Lung (tissue), 11 donors: ENCODE measurements at regions not wholly inside any gene's neighbourhood (a gene's known extent, or its start where the extent isn't known, plus 50 kb on each side); places are given as distances from the start of the nearest gene placed in this dataset.

ENCODE experiments used
- ATAC-seq: fragments of 200-7000 bp; cut with Tn5 transposase; one replicate; pipeline ENCODE4 v1.9.1; 2020; ENCODE audit warnings: moderate number of reproducible peaks; ENCODE audit not compliant: insufficient read depth, low FRiP score
- DNase-seq, 3 donors: peaks; one replicate each; pipeline ENCODE4 v3.0.0-alpha.2; 2013 to 2017
- H3K27ac ChIP-seq, 2 donors: one replicate each; pipeline ENCODE4 v1.5.1; 2013; ENCODE audit warnings: mild to moderate bottlenecking in 2 of 2, moderate library complexity in 2 of 2, control low read depth in 1 of 2, inconsistent platforms in 1 of 2, low read depth in 1 of 2, low read length in 1 of 2
- H3K27me3 ChIP-seq, 3 donors: one replicate each; pipeline ENCODE4 v1.5.1; 2013; ENCODE audit warnings: low read length in 2 of 3; ENCODE audit not compliant: control insufficient read depth in 3 of 3, insufficient read depth in 3 of 3
- H3K36me3 ChIP-seq, 4 donors: one replicate each; pipeline ENCODE4 v1.5.1; 2013; ENCODE audit warnings: low read length in 4 of 4, mild to moderate bottlenecking in 1 of 4, moderate library complexity in 1 of 4; ENCODE audit not compliant: control insufficient read depth in 4 of 4, insufficient read depth in 4 of 4
- H3K4me1 ChIP-seq, 5 donors: one replicate each; pipeline ENCODE4 v1.5.1; 2013; ENCODE audit warnings: low read length in 5 of 5, mild to moderate bottlenecking in 2 of 5, moderate library complexity in 1 of 5; ENCODE audit not compliant: control insufficient read depth in 5 of 5, insufficient read depth in 5 of 5
- H3K4me3 ChIP-seq: one replicate; pipeline ENCODE4 v1.5.1; 2013; ENCODE audit warnings: mild to moderate bottlenecking, control low read depth, moderate library complexity
- H3K9ac ChIP-seq, 2 donors: one replicate each; pipeline ENCODE4 v1.5.1; 2013; ENCODE audit warnings: low read length in 2 of 2, control low read depth in 1 of 2; ENCODE audit not compliant: insufficient read depth in 1 of 2
- H3K9me3 ChIP-seq, 4 donors: one replicate each; pipeline ENCODE4 v1.5.1; 2013; ENCODE audit warnings: low read length in 3 of 4, mild to moderate bottlenecking in 1 of 4, moderate library complexity in 1 of 4; ENCODE audit not compliant: control insufficient read depth in 4 of 4, insufficient read depth in 3 of 4
- WGBS, 2 donors: extraction: QIAGEN DNeasy Blood & Tissue Kit; methylation state at CpG; one replicate each; pipeline ENCODE4 v1.1.7; 2013; 5-methylcytosine and 5-hydroxymethylcytosine counted together
- TF ChIP-seq, protein P1 (sequence below): IDR thresholded peaks from 2 replicates; pipeline ENCODE4 v1.5.1; 2012; ENCODE audit warnings: mild to moderate bottlenecking; ENCODE audit errors: control extremely low read depth, extremely low read depth
- donor health status: control.
- donor health status: control.
- donor health status: Bipolar disorder and iron deficiency.
- donor health status: healthy.
- donor health status: DM: yes; HTN: yes; CAD: no.

DNA sequence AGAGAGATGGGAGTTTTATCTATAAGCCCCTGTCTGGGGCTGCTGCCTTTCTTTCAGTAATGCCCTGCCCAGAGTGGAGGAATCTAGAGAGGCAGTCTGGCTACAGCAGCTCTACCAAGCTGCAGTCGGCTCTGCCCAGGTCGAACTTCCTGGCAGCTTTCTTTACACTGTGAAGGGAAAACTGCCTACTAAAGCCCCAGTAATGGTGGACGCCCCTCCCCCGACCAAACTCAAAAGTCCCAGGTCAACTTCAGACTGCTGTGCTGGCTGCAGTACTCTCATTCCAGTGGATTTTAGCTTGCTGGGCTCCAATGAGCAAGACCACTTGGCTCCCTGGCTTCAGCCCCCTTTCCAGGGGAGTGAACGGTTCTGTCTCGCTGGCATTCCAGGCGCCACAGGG is 65.9 kb upstream of the RARB start:
- WGBS, 2 donors = 84 to 96% methylated on average over 7 of the region's 7 CpGs
- peaks cover 0 to 2% (median 0%) of the 10 kb centered on the region in 5 donors for H3K4me1 ChIP-seq
- no peaks in the 10 kb centered on the region for H3K27me3 ChIP-seq
- TF ChIP-seq, protein P1, sequence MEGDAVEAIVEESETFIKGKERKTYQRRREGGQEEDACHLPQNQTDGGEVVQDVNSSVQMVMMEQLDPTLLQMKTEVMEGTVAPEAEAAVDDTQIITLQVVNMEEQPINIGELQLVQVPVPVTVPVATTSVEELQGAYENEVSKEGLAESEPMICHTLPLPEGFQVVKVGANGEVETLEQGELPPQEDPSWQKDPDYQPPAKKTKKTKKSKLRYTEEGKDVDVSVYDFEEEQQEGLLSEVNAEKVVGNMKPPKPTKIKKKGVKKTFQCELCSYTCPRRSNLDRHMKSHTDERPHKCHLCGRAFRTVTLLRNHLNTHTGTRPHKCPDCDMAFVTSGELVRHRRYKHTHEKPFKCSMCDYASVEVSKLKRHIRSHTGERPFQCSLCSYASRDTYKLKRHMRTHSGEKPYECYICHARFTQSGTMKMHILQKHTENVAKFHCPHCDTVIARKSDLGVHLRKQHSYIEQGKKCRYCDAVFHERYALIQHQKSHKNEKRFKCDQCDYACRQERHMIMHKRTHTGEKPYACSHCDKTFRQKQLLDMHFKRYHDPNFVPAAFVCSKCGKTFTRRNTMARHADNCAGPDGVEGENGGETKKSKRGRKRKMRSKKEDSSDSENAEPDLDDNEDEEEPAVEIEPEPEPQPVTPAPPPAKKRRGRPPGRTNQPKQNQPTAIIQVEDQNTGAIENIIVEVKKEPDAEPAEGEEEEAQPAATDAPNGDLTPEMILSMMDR = no peak
- no peak for ATAC-seq
- no peaks in the 10 kb centered on the region for H3K9me3 ChIP-seq
- no peak for DNase-seq
- no peak overlapping the region for H3K27ac ChIP-seq
- no peaks in the 10 kb centered on the region for H3K36me3 ChIP-seq
- no peak overlapping the region for H3K9ac ChIP-seq
- H3K4me3 ChIP-seq = no peak overlapping the region

DNA sequence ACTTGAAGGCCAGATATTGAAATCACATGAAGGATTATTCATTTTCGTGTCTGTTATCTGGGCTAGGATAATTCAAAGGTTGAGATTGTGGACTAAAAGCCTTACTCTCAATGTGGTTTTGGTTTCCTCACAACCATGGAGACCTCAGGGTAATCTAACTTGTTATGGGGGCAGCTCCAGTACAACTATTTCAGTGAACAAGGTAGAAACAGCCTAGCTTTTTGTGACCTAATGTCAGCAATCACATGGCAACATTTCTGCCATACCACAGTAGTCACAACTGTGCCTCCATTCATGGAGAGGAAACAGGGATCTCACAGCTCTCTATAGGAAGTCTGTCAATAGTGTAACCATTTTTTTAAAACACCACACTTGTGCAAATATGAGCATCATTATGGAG is 62.4 kb upstream of the RARB start:
- no peak overlapping the region for H3K27ac ChIP-seq
- 88 to 89% methylated on average over 1 of the region's 1 CpG for WGBS, 2 donors
- TF ChIP-seq, protein P1 = no peak
- H3K4me1 ChIP-seq = peaks cover 0 to 4% (median 0%) of the 10 kb centered on the region in 5 donors
- H3K36me3 ChIP-seq = no peaks in the 10 kb centered on the region
- no peaks in the 10 kb centered on the region for H3K9me3 ChIP-seq
- H3K4me3 ChIP-seq = no peak overlapping the region
- ATAC-seq (no peak), DNase-seq (no peak)
- H3K27me3 ChIP-seq = no peaks in the 10 kb centered on the region
- no peak overlapping the region for H3K9ac ChIP-seq

DNA sequence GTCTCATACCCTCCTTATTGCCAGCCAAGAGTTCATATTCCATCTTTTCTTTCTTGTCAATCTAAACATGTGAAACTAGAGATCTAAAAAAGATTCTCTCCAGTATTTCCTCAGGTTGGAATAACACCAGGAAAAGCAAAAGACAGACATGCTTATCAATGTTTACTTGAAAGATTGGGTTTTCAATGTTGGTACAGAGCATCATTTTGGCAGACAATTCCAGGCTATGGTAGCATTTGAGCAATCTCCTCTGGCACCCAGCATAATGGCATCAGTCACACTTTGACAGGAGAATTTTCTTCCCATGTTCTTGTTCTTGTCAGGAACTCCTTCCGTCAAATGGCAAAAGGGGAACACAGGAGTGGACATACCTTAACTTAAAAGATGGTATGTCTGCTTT is 61.0 kb upstream of the RARB start:
- Histone ChIP-seq H3K9ac (no peak overlapping the region), H3K36me3 (no peaks in the 10 kb centered on the region), H3K4me3 (no peak overlapping the region), H3K27ac (no peak overlapping the region), H3K9me3 (no peaks in the 10 kb centered on the region), H3K4me1 (peaks cover 0 to 4% (median 0%) of the 10 kb centered on the region in 5 donors), H3K27me3 (no peaks in the 10 kb centered on the region)
- no peak for DNase-seq
- TF ChIP-seq, protein P1 = no peak
- WGBS, 2 donors = 78 to 94% methylated on average over 1 of the region's 1 CpG
- no peak for ATAC-seq

DNA sequence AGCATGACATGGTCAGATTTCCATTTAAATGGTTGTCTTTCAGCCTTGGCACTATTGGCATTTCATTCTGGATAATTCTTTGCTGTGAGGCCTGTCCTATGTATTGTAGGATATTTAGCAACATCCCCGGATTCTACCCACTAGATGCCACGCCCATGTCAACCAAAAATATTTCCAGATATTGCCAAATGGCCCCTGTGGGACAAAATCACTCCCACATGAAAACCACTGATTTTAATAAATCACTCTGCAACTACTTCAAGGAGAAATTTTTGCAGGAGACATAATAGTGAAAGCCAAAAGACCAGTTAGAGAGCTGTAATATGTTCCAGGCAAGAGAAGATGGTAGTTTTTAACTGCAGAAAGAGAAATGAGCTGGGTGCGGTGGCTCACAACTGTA is 55.9 kb upstream of the RARB start:
- WGBS, 2 donors = 87 to 90% methylated on average over 3 of the region's 3 CpGs
- H3K27ac ChIP-seq = no peak overlapping the region
- no peak for DNase-seq

More for the DNA sequence above, 55.9 kb upstream of the RARB start:
- Histone ChIP-seq H3K36me3 (no peaks in the 10 kb centered on the region), H3K4me3 (no peak overlapping the region), H3K27me3 (no peaks in the 10 kb centered on the region), H3K4me1 (peaks cover 0 to 1% (median 0%) of the 10 kb centered on the region in 5 donors), H3K9me3 (no peaks in the 10 kb centered on the region), H3K9ac (no peak overlapping the region)
- TF ChIP-seq, protein P1 = no peak
- ATAC-seq = no peak
